AG10803 (cell line): ENCODE measurements at regions not wholly inside any gene's neighbourhood (a gene's known extent, or its start where the extent isn't known, plus 50 kb on each side); places are given as distances from the start of the nearest gene placed in this dataset.

Source experiments
- DNase-seq: peaks from one replicate; pipeline ENCODE4 v3.0.0; 2010; ENCODE audit warnings: low read depth
- H3K4me3 ChIP-seq: 2 replicates; pipeline ENCODE4 v1.5.1; 2011; ENCODE audit warnings: mild to moderate bottlenecking, low read length, control low read depth
- TF ChIP-seq, protein P1 (sequence below): conservative IDR thresholded peaks from 2 replicates; pipeline ENCODE4 v1.5.1; 2011; ENCODE audit warnings: mild to moderate bottlenecking, low read length, control low read depth, inconsistent platforms

DNA sequence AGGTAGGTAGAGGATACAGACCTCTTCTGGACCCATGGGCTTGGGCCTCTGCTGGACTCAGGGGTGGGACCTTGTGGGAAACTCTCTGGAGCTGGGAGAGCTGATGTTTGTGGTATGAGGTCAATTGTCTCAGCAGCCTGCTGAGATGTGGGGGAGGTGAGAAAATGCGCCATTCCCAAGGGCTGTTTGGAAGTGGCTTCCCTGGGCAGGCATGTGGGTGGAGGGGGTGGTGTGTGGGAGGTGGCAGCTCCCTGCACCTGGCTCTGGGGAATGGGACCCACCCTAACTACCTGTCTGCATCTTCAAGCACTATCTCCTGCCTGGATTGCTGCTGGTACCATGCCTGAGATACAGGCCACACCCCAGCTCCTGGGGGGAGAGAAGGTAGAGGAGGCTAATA, 97.4 kb upstream of the THY1 start:
- TF ChIP-seq, protein P1, sequence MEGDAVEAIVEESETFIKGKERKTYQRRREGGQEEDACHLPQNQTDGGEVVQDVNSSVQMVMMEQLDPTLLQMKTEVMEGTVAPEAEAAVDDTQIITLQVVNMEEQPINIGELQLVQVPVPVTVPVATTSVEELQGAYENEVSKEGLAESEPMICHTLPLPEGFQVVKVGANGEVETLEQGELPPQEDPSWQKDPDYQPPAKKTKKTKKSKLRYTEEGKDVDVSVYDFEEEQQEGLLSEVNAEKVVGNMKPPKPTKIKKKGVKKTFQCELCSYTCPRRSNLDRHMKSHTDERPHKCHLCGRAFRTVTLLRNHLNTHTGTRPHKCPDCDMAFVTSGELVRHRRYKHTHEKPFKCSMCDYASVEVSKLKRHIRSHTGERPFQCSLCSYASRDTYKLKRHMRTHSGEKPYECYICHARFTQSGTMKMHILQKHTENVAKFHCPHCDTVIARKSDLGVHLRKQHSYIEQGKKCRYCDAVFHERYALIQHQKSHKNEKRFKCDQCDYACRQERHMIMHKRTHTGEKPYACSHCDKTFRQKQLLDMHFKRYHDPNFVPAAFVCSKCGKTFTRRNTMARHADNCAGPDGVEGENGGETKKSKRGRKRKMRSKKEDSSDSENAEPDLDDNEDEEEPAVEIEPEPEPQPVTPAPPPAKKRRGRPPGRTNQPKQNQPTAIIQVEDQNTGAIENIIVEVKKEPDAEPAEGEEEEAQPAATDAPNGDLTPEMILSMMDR, result no peak
- no peak for DNase-seq
- no peak overlapping the region for H3K4me3 ChIP-seq

DNA sequence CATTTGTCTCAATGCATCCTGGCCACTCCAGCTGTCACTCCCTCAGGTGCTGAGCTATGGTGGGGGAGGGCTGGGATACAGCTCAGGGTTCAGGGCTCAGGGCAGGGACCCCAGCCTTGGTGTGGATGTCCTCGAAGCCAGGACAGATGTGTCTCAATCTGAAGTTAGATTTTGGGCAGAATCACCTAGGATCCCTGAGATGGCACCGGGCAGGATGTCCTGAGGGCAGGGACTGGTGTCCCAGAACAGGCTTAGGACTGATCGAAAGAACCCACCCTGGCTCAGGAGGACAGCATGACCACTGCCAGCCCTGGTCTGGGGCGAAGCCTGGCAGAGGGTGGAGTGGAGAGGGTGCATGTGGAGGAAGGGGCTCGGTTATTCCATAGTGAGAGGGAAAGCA, 96.8 kb upstream of the THY1 start:
- no peak for DNase-seq
- no peak overlapping the region for H3K4me3 ChIP-seq
- TF ChIP-seq, protein P1, result no peak

GRCh38 chr11:119518746-119519730, 96.1 kb upstream of the THY1 start:
- peak; percentile 5 for DNase-seq
- TF ChIP-seq, protein P1, result no peak

DNA sequence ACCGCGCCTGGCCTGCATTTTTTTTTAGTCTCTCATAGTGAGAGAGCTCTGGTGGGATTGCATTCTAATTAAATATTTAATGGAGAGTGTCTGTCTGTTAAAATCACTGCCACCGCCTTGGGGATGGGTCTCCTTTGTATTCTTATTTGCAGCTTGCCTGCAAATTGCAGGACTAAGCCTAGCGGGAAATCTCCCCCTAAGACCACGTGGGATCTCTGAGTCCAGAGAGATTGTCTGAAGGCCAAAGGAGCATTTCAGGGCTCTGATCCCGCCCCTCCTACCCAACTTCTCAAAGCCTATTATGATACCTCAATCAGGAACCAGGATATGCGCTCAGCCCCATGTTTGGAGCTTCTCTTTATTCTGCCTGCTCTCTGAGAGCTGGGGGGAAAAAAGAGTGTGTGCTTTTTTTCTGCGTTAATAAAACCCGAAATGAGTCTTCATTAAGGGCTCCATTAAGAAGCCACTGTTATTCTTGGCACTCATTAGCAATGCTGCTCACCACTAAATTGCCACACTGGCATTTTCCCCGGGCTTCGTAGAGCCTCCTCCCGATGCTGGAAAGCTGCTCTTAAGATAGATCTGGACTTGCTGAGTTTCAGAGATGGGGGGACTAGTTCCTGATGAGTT, 92.9 kb upstream of the THY1 start:
- TF ChIP-seq, protein P1, result no peak
- no peak overlapping the region for H3K4me3 ChIP-seq
- DNase-seq, result no peak

More at GRCh38 chr11:119518746-119519730, 96.1 kb upstream of the THY1 start:
- no peak overlapping the region for H3K4me3 ChIP-seq

GRCh38 chr11:119513806-119514170, 90.8 kb upstream of the THY1 start:
- TF ChIP-seq, protein P1, result no peak
- no peak overlapping the region for H3K4me3 ChIP-seq
- no peak for DNase-seq

GRCh38 chr11:119513131-119513805, 90.3 kb upstream of the THY1 start:
- DNase-seq, result no peak
- H3K4me3 ChIP-seq, result no peak overlapping the region
- TF ChIP-seq, protein P1, result no peak
